Thoracic aorta (tissue), 2 donors: ENCODE measurements at regions not wholly inside any gene's neighbourhood (a gene's known extent, or its start where the extent isn't known, plus 50 kb on each side); places are given as distances from the start of the nearest gene placed in this dataset.
"Not testable (repeated sequence)": the region's sequence is repeated elsewhere in the genome, so short reads cannot be mapped to it uniquely, and the experiment has no call there.

Experiments
- ATAC-seq: fragments of 150-250 bp; one replicate; pipeline ENCODE4 v1.8.0; 2017; ENCODE audit warnings: low read depth; ENCODE audit not compliant: insufficient number of reproducible peaks, low FRiP score
- DNase-seq: peaks from one replicate; pipeline ENCODE4 v3.0.0-alpha.2; 2020; ENCODE audit warnings: low spot score
- H3K27ac ChIP-seq, 2 donors: fragments of 200-600 bp; sonication (generic); 1 replicate in 1 of 2; 2 replicates in 1 of 2; pipeline ENCODE4 v1.5.1; 2016; ENCODE audit warnings: mild to moderate bottlenecking in 2 of 2, moderate library complexity in 2 of 2
- H3K27me3 ChIP-seq: fragments of 200-600 bp; sonication (generic); replicated peaks from 2 replicates; pipeline ENCODE4 v1.6.0; 2016; ENCODE audit warnings: mild to moderate bottlenecking; ENCODE audit not compliant: insufficient read depth
- H3K36me3 ChIP-seq: fragments of 200-600 bp; sonication (generic); one replicate; pipeline ENCODE4 v1.5.1; 2016
- H3K4me1 ChIP-seq, 2 donors: fragments of 200-600 bp; sonication (generic); 1 replicate in 1 of 2; 2 replicates in 1 of 2; pipeline versions ENCODE4 v1.5.1 to v1.6.0; 2016; ENCODE audit warnings: low read depth in 2 of 2, mild to moderate bottlenecking in 1 of 2; ENCODE audit not compliant: control insufficient read depth in 1 of 2
- H3K4me3 ChIP-seq: fragments of 200-600 bp; sonication (generic); 2 replicates; pipeline ENCODE4 v1.5.1; 2016; ENCODE audit warnings: mild to moderate bottlenecking
- H3K9me3 ChIP-seq: fragments of 200-600 bp; sonication (generic); 2 replicates; pipeline ENCODE4 v1.5.1; 2016
- CTCF ChIP-seq: fragments of 200-600 bp; sonication (generic); IDR thresholded peaks from one replicate; pipeline ENCODE4 v1.5.1; 2019; ENCODE audit warnings: antibody characterized with exemption

- Histone ChIP-seq H3K9me3 (peaks cover 5% of the 10 kb centered on the region), H3K27ac (no peak overlapping the region), H3K36me3 (no peaks in the 10 kb centered on the region), H3K4me3 (no peak overlapping the region), H3K27me3 (no peaks in the 10 kb centered on the region), H3K4me1 (no peaks in the 10 kb centered on the region)
- DNase-seq (no peak), ATAC-seq (no peak)
- TF ChIP-seq CTCF, result no peak
Observed at GRCh38 chr16:60636117-60636516, 1400.1 kb downstream of the CDH8 start.

DNA sequence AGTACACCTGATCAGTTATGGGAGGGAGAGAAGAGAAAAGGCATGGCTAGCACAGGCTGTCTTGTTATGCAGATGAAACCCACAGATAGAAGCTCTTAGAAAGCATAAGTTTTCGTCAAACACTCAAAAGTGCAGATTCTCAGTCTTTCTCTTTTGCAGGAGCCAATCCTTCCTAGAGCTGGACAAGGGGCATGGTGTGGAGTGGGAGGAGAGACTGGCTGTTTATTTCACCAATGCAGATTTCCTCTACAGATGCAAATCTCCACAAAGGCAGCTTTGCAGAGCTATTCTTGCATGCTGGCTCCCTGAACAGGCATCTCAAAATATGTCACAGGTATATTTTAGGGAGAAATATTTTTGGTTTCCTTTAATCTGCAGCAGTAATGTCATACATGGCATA lies 1400.7 kb downstream of the CDH8 start:
- TF ChIP-seq CTCF, result no peak
- Histone ChIP-seq H3K36me3 (no peaks in the 10 kb centered on the region), H3K4me3 (no peak overlapping the region), H3K27ac (no peak overlapping the region), H3K9me3 (peaks cover 5% of the 10 kb centered on the region), H3K4me1 (no peaks in the 10 kb centered on the region), H3K27me3 (no peaks in the 10 kb centered on the region)
- ATAC-seq, result no peak
- no peak for DNase-seq

- Histone ChIP-seq H3K27me3 (no peaks in the 10 kb centered on the region), H3K4me1 (no peaks in the 10 kb centered on the region), H3K36me3 (no peaks in the 10 kb centered on the region), H3K27ac (no peak overlapping the region), H3K9me3 (no peaks in the 10 kb centered on the region), H3K4me3 (no peak overlapping the region)
- no peak for DNase-seq
- TF ChIP-seq CTCF, result no peak
- no peak for ATAC-seq
Observed at GRCh38 chr16:60611844-60612243, 1424.4 kb downstream of the CDH8 start.

GRCh38 chr16:60608971-60609370 lies 1427.3 kb downstream of the CDH8 start:
- no peaks in the 10 kb centered on the region for H3K36me3 ChIP-seq
- ATAC-seq (no peak), DNase-seq (no peak)
- H3K27me3 ChIP-seq, result no peaks in the 10 kb centered on the region
- no peak overlapping the region for H3K27ac ChIP-seq
- H3K9me3 ChIP-seq, result no peaks in the 10 kb centered on the region
- H3K4me1 ChIP-seq, result no peaks in the 10 kb centered on the region
- no peak for TF ChIP-seq CTCF
- no peak overlapping the region for H3K4me3 ChIP-seq

DNA sequence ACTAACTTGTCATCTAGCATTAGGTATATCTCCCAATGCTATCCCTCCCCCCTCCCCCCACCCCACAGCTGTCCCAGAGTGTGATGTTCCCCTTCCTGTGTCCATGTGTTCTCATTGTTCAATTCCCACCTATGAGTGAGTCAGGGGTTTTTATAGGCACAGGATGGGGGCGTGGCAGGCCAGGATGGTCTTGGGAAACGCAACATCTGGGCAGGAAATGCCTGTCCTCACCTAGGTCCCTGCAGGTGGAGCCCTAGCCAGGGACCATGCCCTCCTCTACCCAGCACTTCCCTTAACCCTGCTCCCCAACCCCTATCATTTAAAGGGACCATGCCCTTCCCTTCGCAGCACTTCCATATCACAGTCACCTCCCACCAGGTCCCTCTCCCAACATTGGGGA lies 1430.6 kb downstream of the CDH8 start:
- not testable (repeated sequence) for H3K9me3 ChIP-seq, H3K36me3 ChIP-seq, DNase-seq, H3K27me3 ChIP-seq, H3K27ac ChIP-seq, ATAC-seq, H3K4me1 ChIP-seq, H3K4me3 ChIP-seq

- no peaks in the 10 kb centered on the region for H3K36me3 ChIP-seq
- H3K4me3 ChIP-seq, result no peak overlapping the region
- no peak for TF ChIP-seq CTCF
- DNase-seq (no peak), ATAC-seq (no peak)
- no peaks in the 10 kb centered on the region for H3K9me3 ChIP-seq
- H3K4me1 ChIP-seq, result no peaks in the 10 kb centered on the region
- no peaks in the 10 kb centered on the region for H3K27me3 ChIP-seq
- no peak overlapping the region for H3K27ac ChIP-seq
Observed at GRCh38 chr16:60605176-60605575, 1431.1 kb downstream of the CDH8 start.
